Stimulated activated CD4-positive, alpha-beta T cell treated with anti-CD3 and anti-CD28 coated beads, Interleukin-2, amount 100 ng/mL, for 24 hours (primary cell): ENCODE measurements at regions not wholly inside any gene's neighbourhood (a gene's known extent, or its start where the extent isn't known, plus 50 kb on each side); places are given as distances from the start of the nearest gene placed in this dataset.

Source experiments
- DNase-seq, 2 donors: peaks; one replicate each; pipeline ENCODE4 v3.0.0-alpha.2; 2020

DNA sequence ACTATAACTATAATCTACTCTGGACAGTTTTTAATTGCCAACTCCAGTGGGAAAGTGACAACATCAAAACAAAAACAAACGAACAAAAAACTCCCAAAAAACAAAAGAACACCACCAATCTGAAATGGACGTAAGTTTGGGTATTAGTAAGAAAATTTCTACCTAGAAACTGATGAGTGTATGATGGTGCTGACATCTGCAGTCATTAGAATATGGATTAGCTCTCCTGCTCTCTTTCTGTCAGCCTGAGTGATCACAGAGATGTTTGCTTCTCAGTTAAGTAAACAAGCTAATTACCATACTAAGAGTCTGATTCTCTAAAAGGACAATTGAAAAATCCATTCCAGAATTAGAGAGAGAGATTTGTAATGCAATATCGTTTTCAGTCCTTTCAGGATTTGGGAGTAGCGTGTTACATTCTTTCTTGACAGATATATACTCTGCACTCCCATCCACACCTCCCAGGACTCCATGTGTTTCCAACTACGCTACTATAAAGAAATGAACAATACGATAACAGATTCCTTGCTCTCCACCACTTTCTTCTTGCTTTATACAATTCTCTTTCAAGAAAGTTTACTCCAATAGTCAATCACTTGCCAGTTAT, 1347.4 kb upstream of the PIK3C3 start:
- no peak for DNase-seq

DNA sequence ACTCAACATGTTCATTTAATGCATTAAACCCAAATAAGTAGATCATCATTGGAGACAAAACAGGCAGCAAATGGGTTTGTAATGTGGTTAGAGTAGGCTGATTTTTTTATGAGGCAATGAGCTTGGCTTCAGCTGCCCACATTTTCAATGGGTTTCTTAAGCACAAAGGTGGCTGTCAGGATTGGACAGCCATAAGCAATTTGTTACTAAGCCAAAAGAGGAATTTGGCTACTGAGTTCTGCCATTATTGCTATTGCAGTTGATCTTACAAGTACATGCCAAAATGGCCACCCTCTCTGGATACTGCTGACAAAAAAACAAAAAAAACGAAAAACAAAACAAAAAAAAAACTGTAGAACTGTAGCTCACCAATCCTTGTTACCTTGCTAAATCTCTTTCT, 1348.0 kb upstream of the PIK3C3 start:
- DNase-seq, result no peak

GRCh38 chr18:40583671-40584070, 1371.4 kb upstream of the PIK3C3 start:
- no peak for DNase-seq

- DNase-seq, result no peak
Measured at GRCh38 chr18:40582105-40582504, 1372.9 kb upstream of the PIK3C3 start.

GRCh38 chr18:40577981-40578365, 1377.1 kb upstream of the PIK3C3 start:
- no peak for DNase-seq

- no peak for DNase-seq
Measured at GRCh38 chr18:40577239-40577980, 1377.6 kb upstream of the PIK3C3 start.

GRCh38 chr18:40576507-40577115, 1378.4 kb upstream of the PIK3C3 start:
- no peak for DNase-seq

DNA sequence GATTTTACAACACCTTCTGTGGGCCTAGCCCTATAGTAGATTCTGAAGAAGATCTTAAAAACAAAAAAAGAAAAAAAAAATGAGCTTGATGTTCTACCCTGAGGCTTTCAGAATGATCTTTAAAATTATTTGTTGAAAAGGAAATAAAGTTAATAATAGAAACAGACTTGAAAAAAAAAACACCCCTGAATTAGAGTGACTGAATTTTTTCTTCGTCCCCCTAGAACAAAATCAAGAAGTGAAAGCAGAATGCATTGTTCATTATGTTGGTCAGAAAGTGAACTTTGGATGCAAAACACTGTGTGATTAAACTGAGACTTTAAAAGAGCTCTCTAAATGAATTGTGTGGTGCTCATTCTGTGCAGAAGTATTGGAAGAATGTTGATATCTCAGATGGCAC, 1384.4 kb upstream of the PIK3C3 start:
- no peak for DNase-seq

DNA sequence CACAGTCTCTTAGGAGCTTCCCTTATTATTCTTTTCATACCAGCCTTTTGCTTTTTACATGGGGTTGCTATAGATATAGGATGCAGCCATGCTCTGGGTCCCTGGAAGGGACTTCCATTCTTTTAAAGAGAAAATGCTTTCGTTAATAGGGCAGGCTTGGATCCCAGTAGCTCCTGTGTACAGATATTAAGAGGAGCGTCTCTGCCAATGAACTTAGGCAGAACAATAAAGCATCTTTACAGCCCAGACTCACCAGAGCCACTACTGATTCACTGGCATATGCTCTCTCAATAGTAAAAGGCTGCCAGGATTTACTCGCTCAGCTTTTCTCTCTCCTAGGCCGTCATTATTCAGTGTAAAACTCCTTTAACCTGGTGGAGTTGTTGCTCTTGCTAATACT, 1385.4 kb upstream of the PIK3C3 start:
- no peak for DNase-seq

DNA sequence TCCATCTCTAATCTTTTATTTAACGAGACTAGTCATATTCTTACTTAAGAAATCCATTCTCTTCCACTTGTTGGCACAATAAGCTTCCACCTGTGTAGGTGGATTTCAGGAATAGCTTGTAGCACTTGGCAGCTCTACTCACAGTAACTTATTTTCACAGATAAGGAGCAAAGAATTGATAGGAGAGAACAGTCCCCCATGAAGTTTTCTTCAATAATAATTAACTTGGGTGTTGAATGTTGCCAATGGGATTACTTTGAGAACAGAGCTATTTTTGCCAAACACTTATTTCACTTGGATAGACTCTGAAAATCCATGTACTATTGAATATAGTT, 1388.6 kb upstream of the PIK3C3 start:
- DNase-seq, result no peak

DNA sequence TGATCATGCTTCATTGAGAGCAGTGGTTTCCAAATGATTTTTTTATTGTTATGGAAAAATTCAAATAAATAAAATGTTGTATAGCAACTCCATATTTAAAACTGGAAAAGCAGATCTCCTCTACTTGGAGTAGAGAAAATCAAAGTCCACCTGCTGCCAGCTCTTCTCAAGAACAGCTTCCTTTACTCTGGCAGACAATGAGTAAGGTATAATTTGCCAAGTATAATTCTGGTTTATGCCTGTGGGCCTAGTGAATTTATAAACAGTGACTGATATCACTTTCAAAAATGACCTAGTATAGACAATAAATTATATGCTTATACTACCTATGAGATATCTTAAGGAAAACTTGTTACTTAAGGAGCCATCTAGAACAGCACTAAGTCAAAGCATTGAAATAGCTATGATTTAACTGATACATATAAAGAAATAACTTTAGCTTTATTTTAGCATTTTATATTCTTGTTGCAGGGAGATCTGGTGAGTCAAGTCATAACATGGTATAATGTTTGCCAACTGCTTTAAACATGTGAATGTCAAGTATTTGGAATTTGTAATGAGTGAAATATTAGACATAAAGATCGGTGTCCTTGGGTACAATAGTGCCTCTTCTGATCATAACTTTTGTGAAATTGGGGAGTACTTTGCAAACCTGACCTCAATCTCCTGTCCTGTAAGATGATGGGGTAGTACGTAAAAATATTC, 1389.1 kb upstream of the PIK3C3 start:
- DNase-seq, result no peak

DNA sequence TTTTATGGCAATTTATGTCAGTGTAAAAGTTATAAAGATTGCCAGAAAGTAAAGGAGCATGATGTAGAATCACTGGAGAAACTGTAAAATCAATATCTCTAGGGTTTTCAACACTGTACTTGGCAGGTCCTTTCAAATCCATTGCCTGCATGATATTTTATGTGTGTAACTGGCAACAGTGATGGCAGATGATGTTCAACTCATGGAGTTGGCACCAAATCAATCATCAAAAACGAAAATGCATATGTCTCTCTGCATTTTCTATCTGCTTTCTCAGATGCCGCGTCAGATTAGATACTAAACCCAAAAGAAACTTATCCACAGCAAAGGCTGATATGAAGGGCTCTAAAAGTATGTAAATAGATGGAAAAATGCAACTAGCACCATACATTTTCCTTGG, 1395.5 kb upstream of the PIK3C3 start:
- no peak for DNase-seq

DNA sequence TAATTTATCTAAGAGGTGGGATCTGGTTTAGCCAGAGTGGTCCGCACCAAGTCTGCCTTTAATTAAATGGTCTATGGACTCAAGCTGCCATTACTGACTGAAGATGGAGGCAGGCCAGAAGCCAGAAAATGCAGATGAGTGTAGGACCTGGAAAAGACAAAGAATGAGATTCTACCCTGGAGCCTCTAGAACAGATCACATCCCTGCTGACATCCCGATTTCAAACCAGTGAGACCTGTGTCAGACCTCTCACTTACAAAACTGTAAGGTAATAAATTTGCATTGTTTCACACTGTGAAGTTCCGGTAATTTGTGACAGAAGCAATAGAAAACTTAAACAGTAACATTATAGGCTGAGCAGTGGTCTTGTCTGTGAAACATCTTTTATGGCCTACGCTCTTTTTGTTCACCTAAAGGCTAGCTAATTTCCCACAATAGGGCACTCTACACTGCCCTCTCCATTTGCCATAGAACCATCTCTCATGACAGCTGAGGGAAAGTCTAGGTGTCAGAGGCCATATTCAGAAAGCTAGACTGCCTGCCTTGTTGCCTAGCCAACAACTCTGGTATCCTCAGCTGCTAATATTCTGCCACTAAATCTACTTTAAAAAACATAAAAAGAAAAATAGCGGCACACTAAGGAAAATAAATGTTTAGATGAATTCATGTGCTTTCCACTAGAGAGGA, 1396.2 kb upstream of the PIK3C3 start:
- no peak for DNase-seq

DNA sequence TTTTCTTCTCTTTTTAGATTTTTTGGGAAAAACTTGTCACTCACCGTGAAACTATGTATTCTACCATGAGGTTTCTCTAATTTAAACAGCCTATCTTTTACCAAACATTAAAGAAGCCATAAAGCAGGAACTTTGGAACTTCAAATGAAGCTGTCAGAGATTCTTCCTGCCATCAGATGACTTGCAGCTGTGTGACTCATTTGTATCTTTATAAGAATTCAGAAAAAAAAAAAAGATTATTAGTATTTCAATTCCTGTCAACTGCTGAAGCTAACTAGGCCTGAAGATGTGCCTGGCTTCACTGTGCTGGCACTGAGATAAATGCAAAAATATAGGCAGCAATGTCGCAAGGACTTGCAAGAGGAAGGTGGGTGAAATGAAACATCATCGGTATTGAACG, 1399.1 kb upstream of the PIK3C3 start:
- no peak for DNase-seq

GRCh38 chr18:40553029-40553428, 1402.0 kb upstream of the PIK3C3 start:
- DNase-seq, result no peak

DNA sequence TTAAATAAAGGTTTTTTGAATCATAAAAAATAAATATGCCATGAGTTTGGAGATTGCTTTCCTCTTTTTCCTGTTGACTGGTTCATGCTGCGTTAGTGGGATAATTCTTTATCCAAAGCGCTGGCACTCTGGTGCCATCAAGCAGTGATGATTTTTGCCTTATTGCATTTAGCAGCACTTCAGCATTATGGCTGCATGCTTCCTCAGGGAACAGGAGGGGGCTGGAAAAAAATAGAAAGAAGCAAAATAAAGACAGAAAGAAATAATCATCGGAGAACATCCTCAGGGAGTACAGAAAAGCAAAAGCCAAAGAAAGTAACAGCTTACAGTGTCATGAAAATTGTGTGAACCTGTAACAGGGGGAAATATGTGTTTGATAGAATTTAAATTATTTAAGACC, 1408.2 kb upstream of the PIK3C3 start:
- no peak for DNase-seq

GRCh38 chr18:40534723-40535122, 1420.3 kb upstream of the PIK3C3 start:
- DNase-seq, result no peak

DNA sequence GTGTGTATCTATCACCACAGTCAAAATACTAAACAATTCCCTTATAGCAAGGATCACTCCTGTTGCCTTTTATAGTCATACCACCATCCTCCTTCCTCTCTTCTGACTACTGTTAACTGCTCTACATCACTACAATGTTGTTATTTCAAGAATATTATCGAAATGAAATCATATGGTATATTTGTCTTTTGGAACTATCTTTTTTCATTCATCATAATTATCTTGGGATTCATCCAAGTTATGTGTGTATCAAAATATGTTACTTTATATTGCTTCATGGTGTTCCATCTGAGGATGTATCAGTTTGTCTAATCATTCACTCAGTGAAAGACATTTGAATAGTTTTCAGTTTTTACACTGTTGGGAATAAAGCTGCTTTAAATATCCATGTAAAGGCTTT, 1423.0 kb upstream of the PIK3C3 start:
- DNase-seq, result no peak

GRCh38 chr18:40531051-40531450, 1424.0 kb upstream of the PIK3C3 start:
- DNase-seq, result no peak

DNA sequence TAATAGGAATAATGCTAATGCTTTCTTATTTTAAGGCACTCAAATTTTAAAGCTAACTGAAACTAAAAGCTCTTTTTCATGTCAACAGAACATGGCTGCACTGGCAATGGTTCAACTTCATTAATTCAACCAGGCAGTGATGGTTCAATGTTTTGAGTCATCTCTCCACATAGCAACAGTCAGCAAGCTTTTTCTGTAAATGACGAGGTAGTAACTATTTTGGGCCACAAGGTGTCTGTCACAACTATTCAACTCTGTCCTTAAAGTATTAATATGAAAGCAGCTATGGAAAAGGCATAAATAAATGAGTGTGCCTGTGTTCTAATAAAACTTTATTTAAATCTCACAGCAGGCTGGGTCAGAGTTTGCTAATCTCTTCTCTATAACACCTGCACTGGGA, 1425.6 kb upstream of the PIK3C3 start:
- DNase-seq, result no peak

GRCh38 chr18:40524881-40525280, 1430.2 kb upstream of the PIK3C3 start:
- no peak for DNase-seq

DNA sequence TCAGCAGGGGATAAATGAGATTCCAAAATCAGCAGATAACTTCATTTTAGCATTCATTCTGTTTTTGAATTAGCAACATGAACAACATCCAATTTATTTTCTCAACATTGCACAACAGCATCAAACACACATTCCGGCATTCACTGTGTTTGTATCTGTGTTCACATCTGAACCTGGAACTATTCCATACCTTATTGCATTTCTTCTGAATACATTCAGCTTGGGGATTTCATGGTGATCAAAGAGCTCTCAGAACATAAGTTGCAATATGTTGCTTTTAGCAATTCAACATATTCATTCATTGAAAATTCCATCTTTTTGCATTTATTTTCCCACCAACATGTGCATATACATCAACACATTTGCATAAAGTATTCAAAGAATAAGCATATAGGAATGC, 1431.7 kb upstream of the PIK3C3 start:
- no peak for DNase-seq

DNA sequence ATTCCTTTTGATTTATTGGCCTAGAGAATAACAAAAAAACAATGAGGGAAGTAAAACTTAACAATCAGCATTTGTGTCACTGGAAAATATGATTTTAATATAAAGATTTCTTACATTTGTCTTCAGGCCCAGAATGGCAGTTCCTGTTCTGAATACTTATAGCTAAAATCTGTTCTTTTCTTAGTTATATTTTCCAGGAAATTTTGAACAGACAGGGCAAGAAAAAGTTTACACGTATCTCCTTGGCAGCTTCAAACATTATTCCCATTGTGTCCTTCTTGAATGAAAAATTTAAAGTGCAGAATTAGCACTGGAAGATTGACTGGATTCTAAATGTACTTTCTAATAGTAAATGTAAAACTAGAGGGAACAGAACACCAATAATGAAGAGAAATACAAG, 1454.0 kb upstream of the PIK3C3 start:
- no peak for DNase-seq

GRCh38 chr18:40494603-40495002, 1460.4 kb upstream of the PIK3C3 start:
- DNase-seq, result no peak
